HUDEP-2 (cell line): ENCODE measurements at regions not wholly inside any gene's neighbourhood (a gene's known extent, or its start where the extent isn't known, plus 50 kb on each side); places are given as distances from the start of the nearest gene placed in this dataset.

Experiments
- DNase-seq, 76 experiments: peaks; one replicate each; lab custom pipeline; 2025; ENCODE audit not compliant: unreplicated experiment in 76 of 76; lab: John Stamatoyannopoulos, UW

- DNase-seq = no peak
Measured at GRCh38 chr3:55343486-55344357, 143.4 kb downstream of the WNT5A start.

DNA sequence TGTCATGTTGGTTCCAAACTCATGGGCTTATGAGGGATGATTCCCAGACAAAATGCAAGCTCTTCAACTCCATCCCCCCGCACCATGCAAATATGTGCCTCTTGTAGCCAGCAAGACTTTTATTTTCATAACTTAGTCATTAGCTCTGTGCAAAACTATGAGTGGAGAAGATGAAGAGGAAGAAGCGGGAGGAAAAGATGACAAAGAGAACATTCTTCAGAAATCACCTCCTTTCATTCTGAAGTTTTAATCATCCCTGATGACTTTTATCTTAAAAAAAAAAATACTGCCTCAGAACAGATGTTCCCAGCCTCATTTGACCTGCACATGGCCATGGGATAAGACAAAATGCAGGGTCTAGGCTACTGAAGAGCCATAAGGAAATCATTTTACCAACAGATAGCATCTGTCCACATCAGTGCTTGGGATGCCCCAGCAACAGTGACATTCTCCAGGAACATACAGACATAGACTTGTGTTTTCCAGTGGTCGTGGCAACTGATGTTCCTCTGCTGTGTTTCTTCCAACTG lies 145.5 kb downstream of the WNT5A start:
- no peak for DNase-seq

DNA sequence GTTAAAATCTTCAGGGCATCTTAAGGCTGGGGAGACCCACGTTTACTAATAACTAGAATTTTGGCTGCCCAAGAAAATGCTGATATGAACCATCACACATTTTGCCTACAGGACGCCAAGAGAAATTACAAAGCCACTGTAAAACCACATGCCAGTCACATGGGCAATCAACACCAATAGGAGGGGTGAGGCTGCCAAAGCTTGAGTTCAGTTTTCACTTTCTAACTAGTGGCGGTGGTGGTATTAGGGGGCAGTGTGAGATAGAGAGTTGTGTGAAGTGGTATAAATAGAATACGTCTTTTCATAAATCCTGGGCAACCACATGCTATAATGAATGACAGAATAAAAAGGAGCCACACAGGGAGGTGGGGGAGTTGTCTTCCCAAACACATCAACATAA lies 147.3 kb downstream of the WNT5A start:
- no peak for DNase-seq

GRCh38 chr3:55339390-55339789 lies 147.7 kb downstream of the WNT5A start:
- DNase-seq = no peak

DNA sequence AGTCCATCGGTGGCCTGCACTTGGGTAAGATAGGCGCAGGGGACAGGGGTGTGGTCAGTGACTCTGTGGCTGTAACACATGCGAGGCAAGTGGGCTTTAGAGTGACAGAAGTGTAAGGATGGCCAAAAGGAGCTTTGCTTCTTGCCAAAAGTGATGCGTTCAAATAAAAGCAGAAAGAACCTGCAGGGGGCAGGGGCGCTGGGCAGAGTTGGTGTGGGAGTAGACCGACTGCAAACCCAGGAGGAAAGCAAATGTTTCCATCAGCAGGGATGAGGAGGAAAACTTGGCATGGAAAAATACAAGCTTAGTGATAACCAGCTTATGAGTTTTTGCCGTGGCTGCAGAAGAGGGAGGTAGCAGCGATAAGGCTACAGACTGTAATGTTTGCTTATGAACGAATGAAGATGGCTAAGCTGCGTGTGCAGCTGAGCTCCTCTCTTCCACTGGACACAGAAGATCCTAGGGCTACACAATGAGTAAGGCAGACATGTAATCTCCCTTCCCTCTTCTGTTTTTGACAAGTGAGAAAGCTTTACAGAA lies 149.4 kb downstream of the WNT5A start:
- DNase-seq = no peak

DNA sequence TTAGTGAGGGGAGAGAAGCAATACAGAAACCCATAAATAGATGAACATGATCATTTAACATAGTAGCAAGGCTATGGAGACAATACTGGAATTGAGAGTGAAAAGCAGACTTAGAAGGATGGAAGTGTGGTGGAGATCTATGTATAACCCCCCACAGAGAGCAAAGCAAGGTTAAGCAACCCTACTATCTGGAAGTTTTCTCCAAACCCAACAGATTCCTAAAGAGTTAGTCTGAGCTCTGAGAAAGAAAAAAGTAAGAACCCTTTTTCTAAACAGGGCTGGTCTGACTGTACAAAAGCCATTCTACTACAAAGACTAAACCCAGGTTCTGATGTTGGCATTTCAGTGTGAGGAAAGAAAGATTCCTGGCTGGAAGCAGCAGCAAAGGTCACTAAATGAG lies 153.2 kb downstream of the WNT5A start:
- no peak for DNase-seq

- DNase-seq = no peak
Measured at GRCh38 chr3:55333046-55333445, 154.1 kb downstream of the WNT5A start.

DNA sequence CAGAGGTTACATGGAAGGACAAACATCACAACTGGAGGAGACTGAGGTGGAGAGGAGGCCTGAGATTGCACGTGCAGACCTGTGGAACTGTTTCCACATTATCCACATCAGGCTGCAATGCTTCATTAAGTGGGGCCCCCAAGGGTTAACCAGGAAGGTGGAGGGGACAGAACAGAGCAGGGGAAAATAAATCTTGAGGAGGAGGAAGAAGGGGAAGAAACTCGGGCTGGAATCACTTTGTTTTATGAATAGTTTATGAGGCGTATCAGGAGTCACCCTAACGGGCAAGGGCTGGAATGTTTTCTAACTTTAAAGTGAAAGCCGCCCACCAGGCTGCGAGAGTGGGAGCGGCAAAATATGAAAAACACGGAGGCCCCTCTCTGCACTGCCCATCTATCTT lies 154.9 kb downstream of the WNT5A start:
- DNase-seq = no peak

DNA sequence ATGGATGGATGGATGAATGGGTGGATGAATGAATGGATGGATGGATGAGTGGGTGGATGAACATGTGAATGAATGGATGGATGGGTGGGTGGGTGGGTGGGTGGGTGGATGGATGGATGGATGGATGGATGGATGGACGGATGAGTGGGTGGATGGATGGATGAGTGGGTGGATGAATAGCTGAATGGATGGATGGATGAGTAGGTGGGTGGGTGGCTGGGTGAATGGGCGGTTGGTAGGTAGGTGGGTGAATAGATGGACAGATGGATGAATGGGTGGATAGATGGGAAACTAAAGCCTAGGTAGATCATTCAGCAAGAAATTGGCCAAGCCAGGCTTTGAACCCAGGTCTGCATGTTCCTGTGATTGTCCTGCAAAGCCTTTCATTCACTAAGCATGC lies 155.6 kb downstream of the WNT5A start:
- DNase-seq = no peak

DNA sequence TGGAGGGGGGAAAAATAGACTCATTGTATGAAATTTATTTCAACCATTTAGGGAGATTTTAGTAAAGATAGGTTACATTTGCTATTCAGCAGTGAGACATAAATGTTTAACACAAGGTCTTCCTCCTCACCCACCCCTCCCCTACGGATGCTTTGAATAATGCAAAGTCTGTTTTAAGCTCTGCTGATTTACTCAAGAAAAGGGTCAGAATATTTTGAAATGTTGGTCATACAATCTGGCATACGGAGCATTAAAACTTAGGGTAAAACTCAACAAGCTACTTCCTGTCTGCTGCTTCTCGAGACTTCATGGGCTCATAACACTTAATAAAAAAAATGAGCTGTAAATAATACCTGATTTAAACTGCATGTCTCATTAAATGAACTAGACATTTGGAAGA lies 156.3 kb downstream of the WNT5A start:
- DNase-seq = no peak

DNA sequence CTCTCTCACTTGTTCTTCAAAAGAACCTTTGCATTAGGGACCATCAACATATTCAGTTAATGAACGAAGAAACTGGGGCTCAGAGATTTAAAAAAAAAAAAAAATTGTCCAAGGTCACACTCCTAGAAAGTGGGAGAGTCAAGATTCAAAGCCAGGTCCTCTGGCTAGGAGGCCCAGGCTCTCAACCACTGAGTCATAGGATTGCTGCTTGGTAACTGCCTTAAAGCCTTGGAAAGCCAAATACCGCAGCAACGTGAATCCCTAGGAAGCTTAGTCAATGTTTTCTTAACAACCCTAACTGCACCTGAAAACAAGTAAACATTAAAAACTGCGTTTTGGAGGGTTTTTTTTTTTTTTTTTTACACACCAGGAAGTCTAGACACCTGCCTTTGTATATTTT lies 156.8 kb downstream of the WNT5A start:
- no peak for DNase-seq

DNA sequence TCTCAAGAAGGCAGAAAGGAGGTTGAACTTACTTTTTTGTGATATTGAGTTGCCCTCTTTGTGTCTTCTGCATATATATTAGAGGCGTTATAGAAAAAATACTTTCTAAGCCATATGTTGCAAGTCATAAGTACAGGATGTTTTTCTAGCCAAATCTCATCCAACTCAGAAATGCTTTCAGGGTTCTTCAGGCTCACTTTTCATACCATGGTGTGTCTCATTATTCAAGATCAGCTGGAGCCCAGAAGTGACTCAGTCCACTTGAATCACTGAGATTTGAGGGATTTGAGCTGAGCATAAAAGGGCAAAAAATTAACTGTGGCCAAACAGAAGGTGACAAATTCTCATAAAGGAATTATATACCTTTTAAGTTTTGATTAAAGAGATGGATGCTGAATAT lies 157.3 kb downstream of the WNT5A start:
- DNase-seq = no peak

GRCh38 chr3:55327131-55327920 lies 159.8 kb downstream of the WNT5A start:
- no peak for DNase-seq

DNA sequence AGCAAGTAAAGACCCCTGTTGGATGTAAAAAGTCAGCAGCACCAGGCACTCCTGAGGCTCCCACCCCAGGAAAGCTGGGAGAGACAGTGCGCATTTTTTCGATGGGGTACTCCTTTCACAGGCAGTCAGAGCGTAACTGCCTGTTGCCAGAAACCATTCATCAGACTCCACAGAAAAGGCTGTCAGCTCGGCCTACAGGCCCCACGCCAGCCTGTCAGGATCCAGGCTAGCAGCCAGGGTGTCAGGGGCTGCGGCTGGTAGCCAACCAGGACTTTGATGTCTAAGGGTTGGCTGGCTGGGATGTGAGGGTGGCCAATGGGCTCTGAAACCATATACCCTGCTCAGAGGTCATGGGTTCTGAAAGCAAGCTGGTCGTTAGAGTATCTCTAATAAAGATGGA lies 164.5 kb downstream of the WNT5A start:
- no peak for DNase-seq

GRCh38 chr3:55320928-55321327 lies 166.2 kb downstream of the WNT5A start:
- no peak for DNase-seq

DNA sequence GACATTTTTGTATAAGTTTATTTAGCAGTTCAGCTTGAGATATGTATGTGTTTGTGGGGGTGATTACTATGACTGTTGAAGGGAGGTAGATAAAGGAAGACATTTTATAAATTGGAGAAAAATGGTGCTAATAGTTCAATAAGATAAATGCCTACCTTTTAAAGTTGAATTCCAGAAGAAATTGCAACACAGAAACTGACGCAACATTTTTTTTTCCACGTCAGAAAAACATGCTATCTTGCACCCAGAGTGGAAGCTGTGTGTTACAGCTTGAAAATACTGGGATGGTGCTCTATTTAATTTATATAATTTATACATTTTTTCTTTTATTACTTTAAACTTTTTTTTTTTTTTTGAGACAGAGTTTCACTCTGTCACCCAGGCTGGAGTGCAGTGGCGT lies 171.7 kb downstream of the WNT5A start:
- DNase-seq = no peak

GRCh38 chr3:55313666-55314065 lies 173.4 kb downstream of the WNT5A start:
- DNase-seq = no peak

DNA sequence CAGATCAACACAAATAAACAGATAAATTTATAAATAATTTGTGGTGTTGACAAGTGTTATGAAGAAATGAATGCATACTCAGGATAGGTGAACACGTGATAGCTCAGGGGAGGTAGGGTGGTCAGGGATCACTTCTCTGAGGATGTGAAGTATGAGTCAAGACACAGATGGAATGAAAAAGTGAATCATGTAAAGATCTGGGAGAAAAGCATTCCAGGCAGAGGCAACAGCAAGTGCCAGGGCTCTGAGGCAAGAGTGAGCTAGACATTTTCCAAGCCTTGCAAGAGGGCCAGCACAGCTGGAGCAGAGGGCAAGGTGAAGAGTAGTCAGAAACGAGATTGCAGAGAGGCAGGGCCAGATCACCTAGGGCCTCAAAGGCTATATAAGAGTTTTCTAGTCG lies 177.8 kb downstream of the WNT5A start:
- DNase-seq = no peak

DNA sequence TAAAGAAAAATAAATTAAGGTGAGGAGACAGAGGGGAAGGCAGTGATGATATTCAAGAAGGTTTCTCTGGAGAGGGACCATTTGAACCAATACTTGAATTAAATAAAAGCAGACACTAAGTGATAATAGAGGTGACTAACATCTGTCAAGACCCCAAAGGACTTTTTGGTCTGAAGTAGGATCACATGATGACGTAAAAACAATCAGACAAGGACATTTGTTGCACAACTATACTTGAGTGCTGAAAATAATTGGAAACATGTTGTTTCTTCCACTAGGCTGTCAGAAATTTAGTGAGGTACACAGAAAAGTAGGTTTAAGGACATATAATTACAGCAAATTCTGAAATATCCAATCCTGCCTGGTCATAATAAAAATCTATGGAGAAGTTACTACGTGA lies 179.5 kb downstream of the WNT5A start:
- DNase-seq = no peak

GRCh38 chr3:55305696-55306485 lies 181.2 kb downstream of the WNT5A start:
- no peak for DNase-seq

GRCh38 chr3:55300701-55301100 lies 186.4 kb downstream of the WNT5A start:
- DNase-seq = no peak
